ENCODE measurements at regions not wholly inside any gene's neighbourhood (a gene's known extent, or its start where the extent isn't known, plus 50 kb on each side); places are given as distances from the start of the nearest gene placed in this dataset.

DNA sequence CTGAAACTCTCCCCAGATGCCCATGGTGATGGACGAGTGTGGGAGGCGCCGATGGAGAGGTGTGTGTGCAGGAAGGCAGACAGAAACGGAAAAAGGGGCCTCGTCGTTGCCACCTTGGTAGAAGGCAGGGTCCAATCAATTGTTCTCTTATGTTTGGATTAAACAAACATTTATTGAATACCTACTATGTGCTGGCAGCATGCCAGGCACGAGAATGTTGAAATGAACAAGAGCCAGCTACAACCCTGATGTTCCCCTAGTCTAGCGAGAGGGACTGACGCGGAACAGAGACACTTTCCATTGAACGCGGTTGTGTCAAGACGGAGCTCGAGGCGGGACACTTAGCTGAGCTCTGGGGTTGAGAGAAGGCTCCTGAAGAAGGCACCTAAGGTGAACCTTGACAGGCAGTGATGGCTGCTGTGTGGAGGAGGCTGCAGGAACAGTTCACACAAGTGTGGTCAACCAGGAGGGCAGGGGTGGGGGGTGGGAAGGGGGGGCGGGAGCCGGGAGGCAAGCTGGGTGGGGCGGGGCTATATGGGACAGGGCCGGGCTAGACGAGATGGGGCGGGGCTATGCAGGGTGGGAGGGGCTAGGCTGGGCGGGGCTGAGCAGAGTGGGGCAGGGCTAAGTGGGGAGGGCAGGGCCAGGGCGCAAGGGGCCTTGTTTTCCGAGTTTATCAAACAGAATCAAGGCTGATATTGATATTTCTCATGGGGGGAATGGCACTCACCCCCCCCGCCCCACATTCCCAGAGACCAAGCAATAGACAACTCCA, 181.0 kb downstream of the GATA3 start:
- no peak overlapping the region for H3K27ac ChIP-seq (ENCODE audit: low read depth in 2 of 2, low read length in 1 of 2)
- WGBS, 2 donors = 83 to 88% methylated on average over 25 of the region's 25 CpGs
- no peaks in the 10 kb centered on the region for H3K4me1 ChIP-seq (ENCODE audit: control insufficient read depth in 2 of 2, insufficient read depth in 2 of 2, low read length in 1 of 2)
- no peaks in the 10 kb centered on the region for H3K27me3 ChIP-seq (ENCODE audit: control insufficient read depth in 1 of 2, insufficient read depth in 2 of 2, low read length in 2 of 2)
- no peak overlapping the region for H3K4me3 ChIP-seq (ENCODE audit: low read depth in 1 of 2, low read length in 2 of 2)
- H3K9me3 ChIP-seq (ENCODE audit: control insufficient read depth in 2 of 2, insufficient read depth in 1 of 2, low read depth in 1 of 2, low read length in 1 of 2) = no peaks in the 10 kb centered on the region
- H3K36me3 ChIP-seq (ENCODE audit: control insufficient read depth in 2 of 2, insufficient read depth in 2 of 2, low read length in 1 of 2) = no peaks in the 10 kb centered on the region

DNA sequence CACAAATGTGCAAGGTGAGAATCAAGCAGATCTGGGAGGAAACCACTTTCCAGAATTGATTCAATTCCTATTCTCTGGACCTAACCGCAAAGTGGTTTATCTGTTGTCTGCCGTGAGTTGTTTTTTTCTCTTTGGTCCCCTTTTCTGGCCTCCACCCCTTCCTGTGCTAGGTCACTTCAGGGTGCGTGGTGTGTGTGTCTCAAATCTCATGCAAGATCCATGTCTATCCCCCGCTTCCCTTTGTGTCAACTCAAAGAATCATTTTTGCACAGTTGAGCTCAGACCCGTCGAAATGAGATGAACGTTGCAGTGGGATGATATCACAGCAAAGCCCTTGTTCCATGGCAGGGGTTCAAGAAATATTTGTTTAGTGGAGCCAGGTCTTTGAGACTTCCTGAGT, 184.5 kb downstream of the GATA3 start:
- Histone ChIP-seq H3K4me3 (ENCODE audit: low read depth in 1 of 2, low read length in 2 of 2) (no peak overlapping the region), H3K27ac (ENCODE audit: low read depth in 2 of 2, low read length in 1 of 2) (no peak overlapping the region), H3K9me3 (ENCODE audit: control insufficient read depth in 2 of 2, insufficient read depth in 1 of 2, low read depth in 1 of 2, low read length in 1 of 2) (no peaks in the 10 kb centered on the region), H3K27me3 (ENCODE audit: control insufficient read depth in 1 of 2, insufficient read depth in 2 of 2, low read length in 2 of 2) (no peaks in the 10 kb centered on the region), H3K4me1 (ENCODE audit: control insufficient read depth in 2 of 2, insufficient read depth in 2 of 2, low read length in 1 of 2) (no peaks in the 10 kb centered on the region), H3K36me3 (ENCODE audit: control insufficient read depth in 2 of 2, insufficient read depth in 2 of 2, low read length in 1 of 2) (no peaks in the 10 kb centered on the region)
- 66 to 71% methylated on average over 7 of the region's 7 CpGs for WGBS, 2 donors

DNA sequence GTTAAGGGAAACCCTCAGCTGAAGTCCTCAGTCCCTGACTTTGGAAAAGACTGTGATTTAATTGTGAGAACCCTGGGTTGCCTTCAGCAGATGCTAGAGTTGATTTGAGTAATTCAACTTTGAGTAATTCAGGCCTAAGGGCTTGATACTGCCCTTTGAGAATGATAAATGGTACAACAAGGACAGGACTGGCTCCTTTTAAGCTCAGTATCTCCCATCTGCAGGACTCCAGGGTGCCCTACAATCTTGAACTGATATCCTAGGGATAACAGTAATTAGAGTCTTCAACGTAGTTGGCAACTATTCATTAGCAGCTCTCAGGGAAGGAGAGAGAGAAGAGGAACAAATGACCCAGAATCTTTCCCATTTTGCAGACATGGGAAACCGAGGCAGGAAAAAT, 186.4 kb downstream of the GATA3 start:
- H3K4me1 ChIP-seq (ENCODE audit: control insufficient read depth in 2 of 2, insufficient read depth in 2 of 2, low read length in 1 of 2) = no peaks in the 10 kb centered on the region
- H3K9me3 ChIP-seq (ENCODE audit: control insufficient read depth in 2 of 2, insufficient read depth in 1 of 2, low read depth in 1 of 2, low read length in 1 of 2) = no peaks in the 10 kb centered on the region
- H3K36me3 ChIP-seq (ENCODE audit: control insufficient read depth in 2 of 2, insufficient read depth in 2 of 2, low read length in 1 of 2) = no peaks in the 10 kb centered on the region
- H3K4me3 ChIP-seq (ENCODE audit: low read depth in 1 of 2, low read length in 2 of 2) = no peak overlapping the region
- no peaks in the 10 kb centered on the region for H3K27me3 ChIP-seq (ENCODE audit: control insufficient read depth in 1 of 2, insufficient read depth in 2 of 2, low read length in 2 of 2)
- WGBS, 2 donors = 65 to 76% methylated on average over 2 of the region's 2 CpGs
- H3K27ac ChIP-seq (ENCODE audit: low read depth in 2 of 2, low read length in 1 of 2) = no peak overlapping the region

DNA sequence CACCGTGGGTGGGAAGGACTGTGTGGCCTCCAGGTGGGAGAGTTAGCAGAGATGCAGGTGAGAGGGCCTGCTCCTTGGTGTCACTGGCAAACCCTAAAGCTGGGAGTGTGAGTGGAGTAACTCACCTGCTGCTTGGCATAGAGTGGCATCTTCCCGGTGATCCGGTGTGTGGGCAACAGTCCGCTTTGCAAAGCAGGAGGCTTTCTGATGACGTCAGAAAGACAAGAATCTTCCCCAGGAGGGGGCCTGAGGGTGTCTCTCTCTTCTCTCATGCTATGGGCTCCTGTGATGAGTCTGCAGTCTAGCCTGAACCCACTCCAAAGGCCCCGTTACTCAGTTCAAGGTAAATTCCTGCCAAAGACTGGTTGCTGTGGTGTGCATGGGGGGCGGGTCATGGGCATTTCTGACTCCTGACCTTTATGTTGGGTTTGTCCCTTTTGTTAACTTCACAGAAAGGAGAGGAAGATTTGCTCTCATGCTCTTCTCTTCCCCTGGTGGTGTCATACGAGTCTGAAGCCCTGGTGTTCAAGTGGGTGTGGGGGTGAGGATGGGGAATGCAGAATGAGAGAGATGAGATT, 187.9 kb downstream of the GATA3 start:
- Histone ChIP-seq H3K9me3 (ENCODE audit: control insufficient read depth in 2 of 2, insufficient read depth in 1 of 2, low read depth in 1 of 2, low read length in 1 of 2) (peaks cover 2 to 5% of the 10 kb centered on the region in 2 donors), H3K27me3 (ENCODE audit: control insufficient read depth in 1 of 2, insufficient read depth in 2 of 2, low read length in 2 of 2) (no peaks in the 10 kb centered on the region), H3K4me3 (ENCODE audit: low read depth in 1 of 2, low read length in 2 of 2) (no peak overlapping the region), H3K27ac (ENCODE audit: low read depth in 2 of 2, low read length in 1 of 2) (no peak overlapping the region), H3K36me3 (ENCODE audit: control insufficient read depth in 2 of 2, insufficient read depth in 2 of 2, low read length in 1 of 2) (no peaks in the 10 kb centered on the region), H3K4me1 (ENCODE audit: control insufficient read depth in 2 of 2, insufficient read depth in 2 of 2, low read length in 1 of 2) (no peaks in the 10 kb centered on the region)
- 88% methylated on average over 8 of the region's 8 CpGs for WGBS, 2 donors

DNA sequence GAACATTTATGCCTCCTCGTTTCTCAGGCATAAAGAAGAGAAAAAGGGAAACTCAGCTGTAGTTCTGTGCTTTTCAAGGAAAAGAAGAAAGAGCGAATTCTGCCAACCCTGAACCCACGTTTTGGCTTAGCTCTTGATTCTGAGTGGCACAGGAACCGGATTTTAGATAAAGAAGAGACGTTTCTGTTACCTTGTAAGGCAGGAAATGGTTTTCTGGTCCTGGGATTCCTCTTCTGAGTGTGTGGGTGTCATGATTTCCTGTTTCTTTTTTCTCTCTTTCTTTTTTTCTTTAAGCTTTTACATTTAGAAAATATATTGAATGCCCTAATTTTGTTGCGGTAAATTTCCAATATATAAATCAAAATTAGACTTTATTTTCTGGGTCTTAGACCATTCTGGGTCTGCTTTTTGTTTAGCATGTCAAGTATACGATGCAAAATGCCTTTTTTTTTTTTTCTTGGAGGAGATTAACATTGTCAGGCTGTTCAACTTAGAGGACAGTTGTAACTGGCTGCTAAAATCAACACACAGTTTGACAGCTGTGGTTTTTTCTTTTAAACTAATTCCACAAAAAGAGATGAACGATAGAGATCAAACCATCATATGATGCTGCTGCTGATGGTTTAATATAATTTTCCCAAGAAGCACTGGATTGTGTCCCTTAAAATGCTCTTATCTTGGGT, 190.8 kb downstream of the GATA3 start:
- H3K9me3 ChIP-seq (ENCODE audit: control insufficient read depth in 2 of 2, insufficient read depth in 1 of 2, low read depth in 1 of 2, low read length in 1 of 2) = peaks cover 4 to 9% of the 10 kb centered on the region in 2 donors
- no peaks in the 10 kb centered on the region for H3K27me3 ChIP-seq (ENCODE audit: control insufficient read depth in 1 of 2, insufficient read depth in 2 of 2, low read length in 2 of 2)
- no peak overlapping the region for H3K27ac ChIP-seq (ENCODE audit: low read depth in 2 of 2, low read length in 1 of 2)
- no peaks in the 10 kb centered on the region for H3K4me1 ChIP-seq (ENCODE audit: control insufficient read depth in 2 of 2, insufficient read depth in 2 of 2, low read length in 1 of 2)
- WGBS, 2 donors = 45 to 49% methylated on average over 8 of the region's 8 CpGs
- H3K4me3 ChIP-seq (ENCODE audit: low read depth in 1 of 2, low read length in 2 of 2) = no peak overlapping the region
- H3K36me3 ChIP-seq (ENCODE audit: control insufficient read depth in 2 of 2, insufficient read depth in 2 of 2, low read length in 1 of 2) = no peaks in the 10 kb centered on the region

DNA sequence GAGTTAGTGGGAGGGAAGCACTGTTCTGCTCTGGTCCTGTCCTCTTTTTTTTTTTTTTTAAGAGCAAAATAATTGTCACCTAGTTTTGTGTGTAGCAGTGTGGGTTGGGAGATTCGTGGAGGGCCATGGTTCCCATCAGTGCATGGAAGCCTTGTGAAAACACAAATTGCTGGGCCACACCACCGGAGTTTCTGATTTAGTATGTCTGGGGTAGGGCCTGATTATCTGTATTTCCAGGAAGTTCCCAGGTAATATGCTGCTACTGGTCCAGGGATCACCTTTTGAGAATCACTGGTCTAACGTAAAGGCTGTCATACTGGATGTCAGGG, 191.3 kb downstream of the GATA3 start:
- Histone ChIP-seq H3K36me3 (ENCODE audit: control insufficient read depth in 2 of 2, insufficient read depth in 2 of 2, low read length in 1 of 2) (no peaks in the 10 kb centered on the region), H3K4me1 (ENCODE audit: control insufficient read depth in 2 of 2, insufficient read depth in 2 of 2, low read length in 1 of 2) (no peaks in the 10 kb centered on the region), H3K9me3 (ENCODE audit: control insufficient read depth in 2 of 2, insufficient read depth in 1 of 2, low read depth in 1 of 2, low read length in 1 of 2) (peaks cover 4 to 9% of the 10 kb centered on the region in 2 donors), H3K27ac (ENCODE audit: low read depth in 2 of 2, low read length in 1 of 2) (no peak overlapping the region), H3K4me3 (ENCODE audit: low read depth in 1 of 2, low read length in 2 of 2) (no peak overlapping the region), H3K27me3 (ENCODE audit: control insufficient read depth in 1 of 2, insufficient read depth in 2 of 2, low read length in 2 of 2) (no peaks in the 10 kb centered on the region)
- WGBS, 2 donors = 83 to 84% methylated on average over 3 of the region's 3 CpGs

DNA sequence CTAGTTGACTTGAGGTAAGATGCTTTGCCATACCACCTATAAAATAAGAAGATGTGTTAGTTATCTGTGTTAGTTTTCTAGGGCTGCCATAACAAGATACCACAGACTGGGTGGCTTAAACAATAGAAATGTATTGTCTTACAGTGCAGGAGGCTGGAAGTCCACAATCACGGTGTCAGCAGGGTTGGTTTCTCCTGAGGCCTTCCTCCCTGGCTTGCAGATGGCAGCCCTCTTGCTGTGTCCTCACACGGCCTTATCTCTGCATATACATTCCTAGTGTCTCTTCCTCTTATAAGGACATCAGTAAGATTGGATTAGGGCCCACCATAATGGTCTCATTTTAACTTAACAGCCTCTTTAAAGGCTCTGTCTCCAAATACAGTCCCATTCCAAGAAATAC, 192.1 kb downstream of the GATA3 start:
- Histone ChIP-seq H3K4me1 (ENCODE audit: control insufficient read depth in 2 of 2, insufficient read depth in 2 of 2, low read length in 1 of 2) (no peaks in the 10 kb centered on the region), H3K27me3 (ENCODE audit: control insufficient read depth in 1 of 2, insufficient read depth in 2 of 2, low read length in 2 of 2) (no peaks in the 10 kb centered on the region), H3K9me3 (ENCODE audit: control insufficient read depth in 2 of 2, insufficient read depth in 1 of 2, low read depth in 1 of 2, low read length in 1 of 2) (peaks cover 4 to 9% of the 10 kb centered on the region in 2 donors), H3K4me3 (ENCODE audit: low read depth in 1 of 2, low read length in 2 of 2) (no peak overlapping the region), H3K27ac (ENCODE audit: low read depth in 2 of 2, low read length in 1 of 2) (no peak overlapping the region), H3K36me3 (ENCODE audit: control insufficient read depth in 2 of 2, insufficient read depth in 2 of 2, low read length in 1 of 2) (no peaks in the 10 kb centered on the region)
- WGBS, 2 donors = 90 to 94% methylated on average over 2 of the region's 2 CpGs

DNA sequence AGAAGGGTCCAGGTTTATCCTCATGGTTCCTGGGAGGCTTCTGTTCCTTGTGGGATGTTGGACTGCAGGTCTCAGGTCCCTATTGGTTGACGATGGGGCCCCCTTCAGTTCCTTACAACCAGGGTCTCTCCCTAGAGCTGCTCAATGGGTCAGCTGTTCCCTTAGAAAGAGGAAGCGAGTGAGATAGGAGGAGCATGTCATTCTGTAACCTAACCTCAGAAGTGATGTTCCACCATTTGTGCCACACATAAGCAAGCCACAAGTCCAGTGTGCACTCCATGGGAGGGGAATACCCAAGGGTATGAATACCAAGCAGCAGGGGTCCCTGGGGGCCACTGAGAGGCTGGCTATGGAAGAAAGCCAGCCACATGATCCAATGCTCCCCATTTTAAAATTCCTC, 192.7 kb downstream of the GATA3 start:
- Histone ChIP-seq H3K27ac (ENCODE audit: low read depth in 2 of 2, low read length in 1 of 2) (no peak overlapping the region), H3K27me3 (ENCODE audit: control insufficient read depth in 1 of 2, insufficient read depth in 2 of 2, low read length in 2 of 2) (no peaks in the 10 kb centered on the region), H3K4me3 (ENCODE audit: low read depth in 1 of 2, low read length in 2 of 2) (no peak overlapping the region), H3K36me3 (ENCODE audit: control insufficient read depth in 2 of 2, insufficient read depth in 2 of 2, low read length in 1 of 2) (no peaks in the 10 kb centered on the region), H3K9me3 (ENCODE audit: control insufficient read depth in 2 of 2, insufficient read depth in 1 of 2, low read depth in 1 of 2, low read length in 1 of 2) (peaks cover 4 to 9% of the 10 kb centered on the region in 2 donors), H3K4me1 (ENCODE audit: control insufficient read depth in 2 of 2, insufficient read depth in 2 of 2, low read length in 1 of 2) (no peaks in the 10 kb centered on the region)
- WGBS, 2 donors = 92 to 95% methylated on average over 2 of the region's 2 CpGs

DNA sequence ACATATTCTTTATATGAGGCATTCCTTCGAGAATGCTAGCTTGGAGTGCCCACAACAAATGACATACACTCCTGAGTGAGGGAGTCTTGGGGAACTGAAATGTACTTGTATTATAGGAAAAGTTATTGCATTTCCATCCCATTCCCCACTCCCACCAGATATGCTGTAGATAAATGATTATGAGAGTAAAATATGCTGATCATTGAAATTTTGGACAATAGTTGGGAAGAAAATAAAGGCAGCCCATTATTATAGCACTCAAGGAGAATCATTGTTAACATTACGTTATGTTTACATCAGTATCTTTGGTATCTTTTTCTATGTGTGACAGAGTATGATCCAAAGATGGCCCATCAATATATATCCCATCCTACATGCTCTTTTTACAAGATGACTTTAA, 194.4 kb downstream of the GATA3 start:
- H3K4me1 ChIP-seq (ENCODE audit: control insufficient read depth in 2 of 2, insufficient read depth in 2 of 2, low read length in 1 of 2) = no peaks in the 10 kb centered on the region
- H3K27me3 ChIP-seq (ENCODE audit: control insufficient read depth in 1 of 2, insufficient read depth in 2 of 2, low read length in 2 of 2) = no peaks in the 10 kb centered on the region
- WGBS, 2 donors = 72 to 79% methylated on average over 2 of the region's 2 CpGs
- H3K36me3 ChIP-seq (ENCODE audit: control insufficient read depth in 2 of 2, insufficient read depth in 2 of 2, low read length in 1 of 2) = no peaks in the 10 kb centered on the region
- peaks cover 4 to 10% of the 10 kb centered on the region in 2 donors for H3K9me3 ChIP-seq (ENCODE audit: control insufficient read depth in 2 of 2, insufficient read depth in 1 of 2, low read depth in 1 of 2, low read length in 1 of 2)
- H3K4me3 ChIP-seq (ENCODE audit: low read depth in 1 of 2, low read length in 2 of 2) = no peak overlapping the region
- H3K27ac ChIP-seq (ENCODE audit: low read depth in 2 of 2, low read length in 1 of 2) = no peak overlapping the region

All from esophagus (tissue), 2 donors.